Fibroblast of the conjunctiva (primary cell): ENCODE measurements at regions not wholly inside any gene's neighbourhood (a gene's known extent, or its start where the extent isn't known, plus 50 kb on each side); places are given as distances from the start of the nearest gene placed in this dataset.

Experiments
- DNase-seq: peaks from one replicate; pipeline ENCODE4 v3.0.0-alpha.2; 2010; ENCODE audit warnings: low read depth

DNA sequence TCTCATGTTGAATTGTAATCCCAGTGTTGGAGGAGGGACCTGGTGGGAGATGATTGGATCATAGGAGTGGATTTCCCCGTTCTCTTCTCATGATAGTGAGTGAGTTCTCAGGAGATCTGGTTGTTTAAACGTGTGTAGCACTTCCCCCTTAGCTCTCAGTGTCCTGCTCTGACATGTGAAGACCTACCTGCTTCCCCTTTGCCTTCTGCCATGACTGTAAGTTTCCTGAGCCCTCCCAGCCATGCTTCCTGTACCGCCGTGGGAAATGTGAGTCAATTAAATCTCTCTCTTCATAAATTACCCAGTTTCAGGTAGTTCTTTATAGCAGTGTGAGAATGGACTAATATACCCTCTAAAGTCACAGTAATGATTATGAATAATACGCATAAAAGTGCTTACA lies 248.4 kb upstream of the LRRC7 start:
- no peak for DNase-seq

GRCh38 chr1:69320757-69321211 lies 246.9 kb upstream of the LRRC7 start:
- no peak for DNase-seq

DNA sequence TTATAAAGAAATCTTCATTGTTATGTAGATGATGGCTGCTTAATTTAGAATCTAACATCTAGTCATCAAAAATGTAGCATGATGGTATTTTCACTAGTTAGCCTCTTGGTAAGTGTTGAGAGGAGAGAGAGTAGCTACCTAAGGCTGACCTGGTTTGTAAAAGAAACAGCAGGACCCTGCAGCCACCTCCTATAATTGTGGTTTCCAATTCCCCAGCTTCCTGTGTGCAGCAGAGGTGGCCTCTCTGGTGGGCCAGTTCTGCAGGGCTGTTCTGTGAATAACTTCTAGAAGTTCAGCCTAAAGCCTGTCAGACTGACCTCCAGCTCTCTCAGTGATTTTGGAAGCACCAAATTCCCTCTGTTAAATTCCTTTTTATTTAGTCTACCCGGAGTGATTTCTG lies 246.4 kb upstream of the LRRC7 start:
- no peak for DNase-seq

- DNase-seq: no peak
Measured at GRCh38 chr1:69328186-69328585, 239.5 kb upstream of the LRRC7 start.

GRCh38 chr1:69363236-69363635 lies 204.5 kb upstream of the LRRC7 start:
- DNase-seq: no peak

- no peak for DNase-seq
Measured at GRCh38 chr1:69373520-69373919, 194.2 kb upstream of the LRRC7 start.

- no peak for DNase-seq
Measured at GRCh38 chr1:69376408-69376807, 191.3 kb upstream of the LRRC7 start.

DNA sequence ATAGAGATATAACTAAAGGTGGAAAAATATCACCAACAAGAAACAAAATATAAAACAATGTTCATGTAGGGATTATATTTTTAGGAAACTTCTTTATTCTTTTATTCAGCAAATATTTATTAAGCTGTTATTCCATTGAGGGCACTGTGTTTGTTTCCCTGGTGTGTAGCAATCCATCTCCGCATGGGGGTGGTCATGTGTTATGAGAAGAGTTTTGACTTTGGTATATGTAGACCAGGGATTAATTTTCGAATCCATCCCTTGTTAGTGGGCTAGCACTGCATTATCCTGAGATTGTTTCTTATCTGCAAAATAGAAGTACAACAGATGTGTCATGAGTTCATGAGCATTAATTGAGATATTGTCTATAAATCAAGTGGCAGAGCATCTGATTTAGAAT lies 190.2 kb upstream of the LRRC7 start:
- DNase-seq: no peak

GRCh38 chr1:69388044-69388443 lies 179.7 kb upstream of the LRRC7 start:
- DNase-seq: no peak

DNA sequence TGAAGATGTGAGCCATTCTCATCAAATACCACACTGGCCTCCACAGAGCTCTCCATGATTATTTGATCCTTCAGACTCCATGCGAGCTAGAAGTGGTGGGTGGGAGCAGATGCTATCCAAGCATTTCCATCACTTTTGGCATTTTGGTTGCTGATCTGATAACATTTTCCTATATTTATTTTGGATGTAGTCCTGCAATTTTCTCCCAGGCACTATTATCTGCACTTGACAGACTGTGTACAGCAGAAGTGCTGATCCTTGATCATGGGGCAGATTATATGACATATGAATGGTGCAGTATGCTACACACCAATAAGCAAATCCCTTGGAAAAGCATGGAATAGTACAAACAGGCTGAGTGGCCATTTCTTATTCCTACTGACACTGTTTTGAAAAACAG lies 167.6 kb upstream of the LRRC7 start:
- no peak for DNase-seq

DNA sequence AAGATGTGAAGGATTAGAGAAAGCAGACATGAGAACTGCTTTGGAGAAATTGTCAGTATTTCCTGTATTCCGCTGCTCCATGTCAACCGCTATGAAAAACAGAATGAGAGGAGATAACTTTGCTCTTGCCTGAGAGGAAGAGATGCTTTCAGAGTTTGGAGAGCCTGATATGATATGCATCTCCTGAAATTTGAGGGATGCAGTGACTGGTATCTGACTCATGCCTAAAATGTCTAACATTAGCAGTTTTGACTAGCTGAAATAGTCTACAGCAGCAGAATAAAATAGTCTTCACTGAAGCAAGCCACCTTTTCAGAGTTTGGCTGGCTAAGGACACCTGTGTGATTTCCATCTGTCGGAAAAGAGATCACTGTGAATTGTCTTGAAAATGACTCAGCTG lies 165.8 kb upstream of the LRRC7 start:
- DNase-seq: no peak

DNA sequence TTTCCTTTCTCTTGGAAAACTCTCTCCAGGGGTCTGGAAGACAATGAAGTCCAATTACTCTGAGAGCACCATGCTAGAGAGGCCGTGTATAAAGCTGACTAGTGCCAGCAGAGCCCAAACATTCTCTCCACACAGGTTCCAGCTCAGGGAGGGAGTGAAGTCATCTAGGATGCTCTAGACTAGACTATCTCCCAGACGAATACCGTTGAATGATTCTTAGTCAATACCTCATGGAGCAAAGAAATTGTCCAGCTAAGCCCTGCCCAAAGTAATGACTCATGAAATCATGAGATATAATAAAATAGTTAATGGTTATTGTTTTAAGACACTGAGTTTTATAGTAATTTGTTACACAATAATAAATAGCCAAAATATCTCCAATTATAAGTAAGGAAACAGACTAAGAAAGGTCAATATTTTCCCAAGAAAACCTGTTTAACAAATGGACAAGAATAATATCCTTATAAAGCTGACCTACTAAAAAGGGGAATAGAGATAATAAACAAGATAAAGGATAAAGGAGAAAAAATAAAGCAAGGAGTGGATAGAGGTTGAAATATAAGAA lies 163.9 kb upstream of the LRRC7 start:
- no peak for DNase-seq

- no peak for DNase-seq
Measured at GRCh38 chr1:69404486-69404885, 163.2 kb upstream of the LRRC7 start.

DNA sequence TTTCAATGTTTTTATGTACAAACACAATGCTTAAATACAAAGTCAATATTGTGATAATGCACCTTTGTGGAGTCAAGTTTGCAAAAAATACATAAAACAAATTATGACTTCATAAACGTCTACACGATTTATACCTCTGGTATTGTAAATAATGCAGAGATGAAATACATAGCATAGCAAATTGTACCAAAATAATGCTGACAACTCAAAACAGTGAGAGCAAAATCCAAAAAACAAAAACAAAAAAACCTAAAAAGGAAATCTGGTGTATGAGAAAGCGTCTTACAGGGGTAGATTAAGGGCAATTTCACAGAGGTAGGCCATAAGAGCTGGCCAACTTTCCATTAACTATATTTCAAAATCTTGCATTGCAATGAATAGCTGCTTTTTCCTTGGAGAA lies 161.5 kb upstream of the LRRC7 start:
- DNase-seq: no peak

GRCh38 chr1:69409731-69410456 lies 157.8 kb upstream of the LRRC7 start:
- no peak for DNase-seq

DNA sequence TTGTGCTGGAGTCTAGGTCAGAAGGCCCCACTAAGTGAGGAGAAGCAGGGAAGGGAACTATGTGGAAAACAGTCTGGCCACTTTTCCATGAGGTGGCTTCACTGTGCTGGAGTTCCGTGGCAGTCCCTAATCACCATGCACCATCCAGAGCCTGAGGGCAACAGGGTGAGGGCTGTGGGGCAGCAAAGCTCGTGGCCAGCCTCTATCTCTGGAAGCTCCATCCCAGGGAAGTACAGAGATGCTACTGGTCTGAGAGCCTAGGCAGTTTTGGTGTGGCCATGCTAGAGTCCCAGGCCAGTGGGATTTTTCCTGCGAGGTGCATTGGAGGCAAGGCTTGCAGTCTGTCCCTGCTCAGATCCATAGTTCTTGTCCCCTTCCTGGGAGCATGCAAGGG lies 157.3 kb upstream of the LRRC7 start:
- no peak for DNase-seq

DNA sequence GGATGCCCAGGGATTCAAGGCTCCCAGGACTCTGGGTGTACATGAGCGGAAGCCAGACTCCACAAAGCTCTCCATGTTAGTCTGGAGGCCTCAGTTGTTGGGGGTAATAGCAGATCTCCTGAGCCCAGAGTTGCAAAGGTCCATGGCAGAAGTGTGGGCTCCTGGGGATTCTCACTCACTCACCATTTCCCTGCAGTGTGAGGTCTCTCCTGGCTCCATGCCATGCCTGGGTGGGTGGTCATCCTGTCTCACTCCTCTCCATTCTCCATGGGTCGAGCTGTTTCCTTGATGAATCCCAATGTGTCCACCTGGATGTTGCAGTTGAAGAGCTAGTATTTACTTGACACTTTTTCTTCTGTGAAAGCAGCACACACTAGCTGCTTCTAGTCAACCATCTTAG lies 156.8 kb upstream of the LRRC7 start:
- DNase-seq: no peak

- no peak for DNase-seq
Measured at GRCh38 chr1:69411617-69412016, 156.1 kb upstream of the LRRC7 start.

- DNase-seq: no peak
Measured at GRCh38 chr1:69413129-69413528, 154.6 kb upstream of the LRRC7 start.

DNA sequence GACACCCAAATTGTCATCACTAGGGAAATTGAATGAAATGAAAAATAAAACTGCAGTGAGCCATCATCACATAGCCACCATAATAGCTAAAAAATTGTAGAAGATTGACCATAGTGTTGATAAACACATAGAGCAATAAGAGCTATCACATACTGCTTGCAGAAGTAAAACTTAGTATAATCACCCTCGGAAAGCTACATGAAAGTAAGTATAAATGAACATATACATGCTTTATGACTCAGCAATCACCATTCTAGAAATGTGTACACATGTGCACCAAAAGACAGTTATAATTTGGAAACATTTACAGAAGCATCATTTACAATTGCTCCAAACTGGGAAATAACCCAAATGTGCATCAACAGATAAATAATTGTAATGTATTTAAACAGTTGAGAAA lies 153.1 kb upstream of the LRRC7 start:
- DNase-seq: no peak

DNA sequence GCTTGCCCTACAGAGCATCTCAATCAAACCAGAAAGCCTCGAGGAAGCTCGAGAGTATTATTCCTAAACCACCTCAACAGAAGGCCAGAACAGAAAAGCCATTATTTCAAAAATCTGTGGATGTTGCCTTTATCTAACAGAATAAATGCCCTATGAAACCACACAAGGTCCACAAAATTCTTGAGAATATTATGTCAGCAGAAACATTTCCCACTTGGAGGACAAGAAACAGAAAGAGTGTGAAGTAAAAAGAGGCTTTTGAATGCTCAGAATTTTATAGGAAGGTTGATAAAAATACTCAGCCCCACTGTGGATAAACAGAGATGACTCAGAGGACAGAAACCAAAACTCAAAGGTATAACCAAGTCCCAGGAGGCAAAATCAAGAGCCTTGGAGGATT lies 146.4 kb upstream of the LRRC7 start:
- DNase-seq: no peak

- DNase-seq: no peak
Measured at GRCh38 chr1:69425871-69426270, 141.9 kb upstream of the LRRC7 start.

- no peak for DNase-seq
Measured at GRCh38 chr1:69426401-69426800, 141.3 kb upstream of the LRRC7 start.

DNA sequence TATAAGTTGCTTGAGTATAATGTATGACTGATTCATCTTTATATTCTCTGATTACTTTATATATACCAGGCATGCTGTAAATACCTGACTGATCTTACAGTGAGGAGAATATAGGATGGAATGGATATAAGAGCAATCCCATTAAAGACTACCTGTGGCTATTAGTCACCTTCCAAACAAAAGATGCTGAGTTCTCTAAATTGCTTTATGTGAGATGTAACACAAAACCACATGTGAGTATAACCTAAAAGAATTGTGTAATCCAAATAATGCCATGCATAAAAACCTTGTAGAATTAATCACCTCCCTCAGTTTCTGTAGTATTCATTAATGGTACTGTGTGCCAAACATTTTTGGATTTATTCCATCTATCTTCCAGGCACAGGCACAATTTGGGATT lies 134.6 kb upstream of the LRRC7 start:
- DNase-seq: no peak
